ENCODE measurements at regions not wholly inside any gene's neighbourhood (a gene's known extent, or its start where the extent isn't known, plus 50 kb on each side); places are given as distances from the start of the nearest gene placed in this dataset.

- intact Hi-C loops (cut with DNase I): no loop called here
Measured at GRCh38 chr5:17396247-17396646, 101.8 kb upstream of the TAF11L2 start.

GRCh38 chr5:17398431-17398830 lies 99.6 kb upstream of the TAF11L2 start:
- intact Hi-C loops (cut with DNase I): no loop called here
- no peaks in the 10 kb centered on the region for H3K27me3 ChIP-seq
- 39 to 47% (median 43%) methylated on average over 4 of the region's 4 CpGs for WGBS, 4 donors
- H3K27ac ChIP-seq: no peak overlapping the region
- H3K36me3 ChIP-seq (replicated peaks in 1 of 2): no peaks in the 10 kb centered on the region
- no peaks in the 10 kb centered on the region for H3K9me3 ChIP-seq (replicated peaks in 1 of 3)
- no peak for TF ChIP-seq CTCF (IDR thresholded peaks at IDR 0.05)
- no peak for TF ChIP-seq POLR2A (IDR thresholded peaks at IDR 0.05)
- no peak for DNase-seq
- no peak overlapping the region for H3K4me3 ChIP-seq
- H3K4me1 ChIP-seq (replicated peaks in 1 of 2): no peaks in the 10 kb centered on the region

More at GRCh38 chr5:17396247-17396646, 101.8 kb upstream of the TAF11L2 start:
- no peak for DNase-seq
- H3K4me1 ChIP-seq (replicated peaks in 1 of 2): no peaks in the 10 kb centered on the region
- no peak overlapping the region for H3K27ac ChIP-seq
- no peak overlapping the region for H3K4me3 ChIP-seq
- H3K9me3 ChIP-seq (replicated peaks in 1 of 3): no peaks in the 10 kb centered on the region
- no peaks in the 10 kb centered on the region for H3K27me3 ChIP-seq
- 31 to 56% (median 35%) methylated on average over 4 of the region's 4 CpGs for WGBS, 4 donors
- H3K36me3 ChIP-seq (replicated peaks in 1 of 2): no peaks in the 10 kb centered on the region
- TF ChIP-seq POLR2A (IDR thresholded peaks at IDR 0.05) (no peak), CTCF (IDR thresholded peaks at IDR 0.05) (no peak)

GRCh38 chr5:17398866-17399835 lies 98.9 kb upstream of the TAF11L2 start:
- Histone ChIP-seq H3K4me3 (no peak overlapping the region), H3K36me3 (replicated peaks in 1 of 2) (no peaks in the 10 kb centered on the region), H3K27me3 (no peaks in the 10 kb centered on the region), H3K4me1 (replicated peaks in 1 of 2) (no peaks in the 10 kb centered on the region), H3K27ac (no peak overlapping the region), H3K9me3 (replicated peaks in 1 of 3) (no peaks in the 10 kb centered on the region)
- intact Hi-C loops (cut with DNase I): no loop called here
- no peak for TF ChIP-seq POLR2A (IDR thresholded peaks at IDR 0.05)
- no peak for TF ChIP-seq CTCF (IDR thresholded peaks at IDR 0.05)
- 57 to 73% (median 68%) methylated on average over 7 of the region's 7 CpGs for WGBS, 4 donors
- no peak for DNase-seq

GRCh38 chr5:17399931-17400330 lies 98.1 kb upstream of the TAF11L2 start:
- intact Hi-C loops (cut with DNase I): no loop called here
- H3K27ac ChIP-seq: no peak overlapping the region
- no peak for DNase-seq
- H3K4me3 ChIP-seq: no peak overlapping the region
- H3K4me1 ChIP-seq (replicated peaks in 1 of 2): no peaks in the 10 kb centered on the region
- 71 to 76% (median 72%) methylated on average over 3 of the region's 3 CpGs for WGBS, 4 donors
- TF ChIP-seq POLR2A (IDR thresholded peaks at IDR 0.05) (no peak), CTCF (IDR thresholded peaks at IDR 0.05) (no peak)
- no peaks in the 10 kb centered on the region for H3K36me3 ChIP-seq (replicated peaks in 1 of 2)
- no peaks in the 10 kb centered on the region for H3K9me3 ChIP-seq (replicated peaks in 1 of 3)
- H3K27me3 ChIP-seq: no peaks in the 10 kb centered on the region
